NAMALWA (cell line): ENCODE measurements at regions not wholly inside any gene's neighbourhood (a gene's known extent, or its start where the extent isn't known, plus 50 kb on each side); places are given as distances from the start of the nearest gene placed in this dataset.
"Not testable (repeated sequence)": the region's sequence is repeated elsewhere in the genome, so short reads cannot be mapped to it uniquely, and the experiment has no call there.

Experiments used
- DNase-seq: peaks from one replicate; pipeline ENCODE4 v3.0.0-alpha.2; 2015; ENCODE audit warnings: low spot score

GRCh38 chr6:72534236-72534635, 87.6 kb upstream of the KCNQ5 start:
- DNase-seq, result no peak

GRCh38 chr6:72535124-72535523, 86.7 kb upstream of the KCNQ5 start:
- DNase-seq, result no peak

- DNase-seq, result no peak
Observed at GRCh38 chr6:72547020-72547419, 74.8 kb upstream of the KCNQ5 start.

GRCh38 chr6:72551470-72551869, 70.4 kb upstream of the KCNQ5 start:
- DNase-seq, result no peak

GRCh38 chr6:72552938-72553337, 68.9 kb upstream of the KCNQ5 start:
- no peak for DNase-seq

GRCh38 chr6:72553531-72554511, 68.0 kb upstream of the KCNQ5 start:
- no peak for DNase-seq

GRCh38 chr6:72554761-72555221, 67.1 kb upstream of the KCNQ5 start:
- DNase-seq, result no peak

GRCh38 chr6:72559067-72559466, 62.8 kb upstream of the KCNQ5 start:
- DNase-seq, result no peak

- DNase-seq, result no peak
Observed at GRCh38 chr6:72559555-72559954, 62.3 kb upstream of the KCNQ5 start.

GRCh38 chr6:72560721-72561593, 60.9 kb upstream of the KCNQ5 start:
- peak; percentile 7 for DNase-seq

- no peak for DNase-seq
Observed at GRCh38 chr6:72561629-72562028, 60.2 kb upstream of the KCNQ5 start.

GRCh38 chr6:72564231-72564630, 57.6 kb upstream of the KCNQ5 start:
- no peak for DNase-seq

GRCh38 chr6:72571993-72572392, 49.9 kb upstream of the KCNQ5 start:
- DNase-seq, result not testable (repeated sequence)
